Stimulated activated CD4-positive, alpha-beta T cell treated with anti-CD3 and anti-CD28 coated beads, Interleukin-12 subunit alpha, Interleukin-12 subunit beta, amount 100 ng/mL, for 24 hours (primary cell): ENCODE measurements at regions not wholly inside any gene's neighbourhood (a gene's known extent, or its start where the extent isn't known, plus 50 kb on each side); places are given as distances from the start of the nearest gene placed in this dataset.

Experiments
- DNase-seq, 2 experiments: peaks; one replicate each; pipeline ENCODE4 v3.0.0-alpha.2; 2020; ENCODE audit warnings: low read depth in 2 of 2

DNA sequence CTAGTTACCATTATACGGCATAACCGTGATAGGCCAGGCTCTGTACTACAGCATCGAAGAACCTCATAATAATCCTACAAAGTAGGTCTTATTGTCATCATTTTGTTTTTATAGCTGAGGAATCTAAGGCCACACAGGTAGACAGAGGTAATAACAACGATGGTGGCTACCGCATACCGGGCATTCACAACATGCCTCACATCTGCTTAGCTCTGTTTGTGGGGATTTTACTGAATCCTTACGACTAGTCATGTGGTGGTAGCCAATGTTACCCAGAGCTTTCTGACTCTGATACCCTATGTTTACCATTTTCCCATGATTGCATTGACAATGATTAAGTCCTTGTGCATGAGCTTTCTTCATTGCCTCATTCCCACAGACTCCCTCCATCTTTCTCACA, 269.4 kb downstream of the TCF7L2 start:
- no peak for DNase-seq

DNA sequence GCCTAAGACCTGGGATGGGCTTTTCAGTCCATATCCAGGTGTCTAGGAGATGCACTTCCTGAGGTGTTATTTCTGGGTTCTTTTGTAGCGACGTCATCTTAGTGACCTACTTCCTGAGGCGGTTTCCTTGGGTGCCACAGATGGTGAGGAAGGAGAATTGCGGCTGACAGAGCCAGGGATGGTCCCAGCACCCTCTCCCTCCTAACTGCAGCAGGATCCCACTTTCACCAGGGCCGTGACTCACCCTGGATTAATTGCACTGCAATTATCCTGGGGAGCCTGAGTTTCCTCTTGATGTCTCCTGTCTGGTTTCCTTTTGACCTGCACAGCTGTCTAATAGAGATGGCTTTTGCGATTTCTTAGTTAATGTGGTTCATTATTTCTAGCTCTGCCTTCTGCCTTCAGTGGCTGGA, 271.7 kb downstream of the TCF7L2 start:
- DNase-seq = no peak

DNA sequence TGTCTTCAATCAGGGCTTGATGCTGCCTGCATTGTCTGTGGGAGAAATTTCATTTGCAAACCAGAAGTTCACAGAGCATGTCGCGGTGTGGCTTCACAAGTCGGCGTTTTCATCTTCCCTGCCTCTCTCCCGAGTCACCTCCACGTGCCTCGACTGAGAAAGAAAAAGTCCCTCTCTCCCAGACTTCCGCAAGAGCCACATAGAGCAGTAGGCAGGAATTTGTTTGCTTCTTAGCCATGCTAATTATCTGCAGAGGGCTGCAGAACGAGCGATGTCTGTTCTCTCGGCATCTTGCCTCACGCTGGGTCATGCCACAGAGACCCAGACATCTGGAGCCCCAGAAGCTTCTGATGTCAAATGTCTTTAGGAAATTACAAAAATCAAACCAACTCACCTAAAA, 272.2 kb downstream of the TCF7L2 start:
- no peak for DNase-seq

DNA sequence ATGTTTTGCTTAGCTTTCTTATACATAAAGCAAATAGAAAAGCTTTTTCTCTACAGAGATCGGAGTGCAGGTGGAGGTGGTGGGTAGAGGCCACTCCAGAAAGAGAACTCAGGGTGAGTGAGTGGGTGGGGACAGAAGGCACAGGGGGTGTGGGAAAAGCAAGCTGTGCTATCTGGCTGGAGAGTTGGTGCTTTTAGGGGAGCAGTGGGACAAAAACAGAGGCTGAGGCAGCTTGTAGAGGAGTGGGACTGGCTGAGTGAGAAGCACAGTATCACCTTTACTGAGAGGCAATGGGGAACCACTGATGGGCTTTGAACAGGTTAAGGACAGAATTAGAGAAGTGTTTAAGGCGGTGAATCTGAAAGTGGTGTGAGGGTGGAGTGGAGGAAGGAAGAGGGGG, 275.3 kb downstream of the TCF7L2 start:
- DNase-seq = no peak

DNA sequence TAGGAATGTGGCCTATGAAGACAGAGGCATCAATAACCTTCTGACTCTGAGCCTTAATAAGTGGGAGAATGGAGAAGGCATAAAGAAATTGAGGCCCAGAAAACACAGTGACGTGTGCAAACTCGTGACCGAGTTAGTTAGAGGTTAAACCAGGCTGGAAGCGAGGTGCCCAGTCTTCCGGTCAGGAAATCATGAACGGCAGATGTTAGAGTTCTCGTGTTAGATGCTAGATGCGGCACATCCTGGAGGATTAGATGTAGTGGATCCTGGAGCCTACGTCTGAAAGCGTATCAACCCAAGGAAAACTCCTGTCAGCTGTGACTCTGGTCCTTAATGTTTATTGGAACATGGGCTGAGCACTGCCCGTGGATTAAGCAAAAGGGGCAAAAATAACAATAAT, 275.9 kb downstream of the TCF7L2 start:
- DNase-seq = no peak

DNA sequence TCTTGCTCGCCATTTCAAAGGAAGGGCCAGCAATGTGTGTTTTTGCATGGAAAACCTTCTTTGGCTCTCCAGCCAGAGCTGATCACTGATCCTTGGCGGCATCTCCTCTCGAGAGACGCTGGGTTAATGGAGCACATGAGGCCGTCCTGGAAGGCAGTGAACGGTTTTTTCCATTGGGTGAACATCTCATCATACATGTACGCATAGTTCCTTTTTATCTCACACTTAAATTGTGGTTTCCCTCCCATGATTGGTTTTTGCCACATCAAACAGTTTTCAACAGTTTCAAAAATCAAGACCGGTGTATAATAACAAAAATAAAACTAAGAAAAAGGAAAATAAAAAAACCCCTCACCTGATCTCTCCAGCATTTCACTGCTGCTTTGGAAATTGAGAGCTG, 276.4 kb downstream of the TCF7L2 start:
- DNase-seq = peak in 1 of 2 experiments; percentile 5

DNA sequence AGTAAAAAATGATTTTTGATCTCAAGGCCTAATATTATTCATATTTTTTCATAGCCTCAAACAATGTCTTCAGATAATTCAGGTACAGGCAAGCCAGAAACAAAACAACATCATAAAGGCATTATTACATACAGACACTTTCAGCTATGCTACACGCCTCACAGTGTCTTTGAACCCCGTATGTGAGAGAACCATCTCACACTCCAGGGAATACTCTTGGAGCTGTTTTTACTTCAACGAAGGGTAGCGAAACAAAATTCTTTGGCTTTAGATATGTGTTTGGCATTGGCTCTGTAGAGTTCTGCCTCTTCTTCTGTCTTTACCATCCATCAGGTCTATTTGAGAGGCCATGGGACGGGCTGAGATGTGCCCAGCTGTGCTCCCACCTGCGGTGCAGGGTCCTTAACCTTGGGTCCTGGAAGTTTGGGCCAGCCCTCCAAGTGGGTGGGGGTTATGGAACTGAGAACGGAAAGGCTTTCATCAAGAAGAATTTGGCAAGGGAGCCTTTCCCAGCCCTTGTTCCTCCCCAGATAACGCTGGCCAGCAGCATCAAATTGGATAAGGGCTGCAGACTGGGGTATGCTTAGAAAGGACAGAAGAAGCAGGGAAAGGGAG, 276.9 kb downstream of the TCF7L2 start:
- DNase-seq = no peak

DNA sequence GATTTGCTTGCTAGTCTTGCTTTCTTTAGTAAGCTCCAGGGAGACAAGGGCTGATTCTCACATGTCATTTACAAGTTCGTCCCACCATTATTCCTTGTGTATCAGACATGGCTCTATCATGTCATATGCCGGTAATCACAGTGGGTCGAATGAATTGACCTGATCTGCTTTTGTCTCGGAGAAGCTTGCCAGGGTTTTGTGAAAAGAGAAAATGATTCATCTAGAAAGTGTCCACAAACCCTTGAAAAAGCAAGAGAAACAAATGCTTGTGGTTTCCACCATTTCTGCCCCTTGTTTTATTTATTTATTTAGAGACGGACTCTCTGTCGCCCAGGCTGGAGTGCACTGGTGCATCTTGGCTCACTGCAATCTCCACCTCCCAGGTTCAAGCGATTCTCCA, 278.5 kb downstream of the TCF7L2 start:
- no peak for DNase-seq

DNA sequence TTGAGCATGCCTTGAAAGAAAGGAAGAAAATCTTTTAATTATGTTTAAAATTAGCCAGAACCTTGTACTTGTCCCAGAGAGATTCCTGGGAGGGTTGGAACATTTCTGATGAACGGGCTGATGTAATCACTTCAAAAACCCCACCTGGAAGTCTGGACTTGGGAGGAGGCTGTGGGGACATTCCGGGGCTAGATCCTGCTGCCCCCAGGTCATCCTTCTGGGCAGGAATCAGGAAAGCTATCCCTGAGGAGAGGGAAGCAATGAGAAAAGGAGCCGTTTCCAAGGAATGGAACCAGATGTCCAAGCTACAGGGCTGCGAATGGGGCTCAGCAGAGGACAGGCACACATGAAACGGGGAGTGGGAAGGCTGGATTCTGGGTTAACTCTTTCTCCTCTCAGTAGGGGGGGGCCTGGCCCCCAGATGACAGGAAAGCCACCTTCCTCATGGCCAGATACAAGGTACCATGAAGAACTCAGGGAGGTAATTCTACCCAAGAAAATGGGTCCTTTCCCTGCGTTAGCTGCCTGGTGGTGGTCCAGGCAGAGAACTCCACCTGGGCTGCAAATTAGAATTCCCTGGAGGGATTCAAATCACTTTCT, 280.1 kb downstream of the TCF7L2 start:
- DNase-seq = no peak

DNA sequence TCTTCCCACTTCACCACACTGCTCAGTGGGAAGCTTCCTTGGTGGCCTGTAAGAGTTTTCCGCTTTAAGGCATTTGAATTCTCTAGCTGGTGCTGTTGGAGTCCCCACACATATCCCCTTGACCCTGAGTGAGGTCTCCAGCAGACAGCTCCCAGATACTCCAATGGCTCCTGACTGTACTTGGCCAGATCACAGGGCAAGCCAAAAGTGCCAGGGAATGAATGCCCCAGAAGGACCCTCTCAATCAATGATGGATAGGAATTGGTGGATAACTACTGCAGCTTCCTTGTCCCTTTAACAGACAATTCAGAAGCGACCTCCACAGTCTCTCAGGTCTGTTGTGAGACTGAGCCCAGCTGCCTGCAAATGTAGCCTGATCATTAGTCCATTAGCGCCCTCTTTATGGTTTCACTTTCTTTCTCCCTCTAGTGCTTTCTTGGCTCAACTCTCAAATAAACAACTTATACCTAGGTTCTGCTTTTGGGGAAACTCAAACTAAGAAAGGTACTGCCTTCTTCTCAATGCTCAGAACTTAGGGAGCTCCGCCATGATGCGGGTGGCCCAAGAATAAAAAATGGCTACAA, 283.0 kb downstream of the TCF7L2 start:
- no peak for DNase-seq

DNA sequence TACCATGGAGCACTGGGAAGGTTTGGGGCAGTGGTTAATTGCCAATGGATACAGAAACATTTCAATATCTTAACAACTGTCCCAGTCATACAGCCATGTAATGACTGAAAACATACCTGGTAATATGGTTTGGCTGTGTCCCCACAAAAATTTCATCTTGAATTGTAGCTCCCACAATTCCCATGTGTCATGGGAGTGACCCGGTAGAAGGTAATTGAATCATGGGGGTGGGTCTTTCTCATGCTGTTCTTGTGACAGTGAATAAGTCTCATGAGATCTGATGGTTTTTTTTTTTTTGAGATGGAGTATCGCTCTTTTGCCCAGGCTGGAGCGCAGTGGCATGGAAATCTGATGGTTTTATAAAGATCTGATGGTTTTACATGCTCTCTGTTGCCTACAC, 284.4 kb downstream of the TCF7L2 start:
- DNase-seq = no peak

DNA sequence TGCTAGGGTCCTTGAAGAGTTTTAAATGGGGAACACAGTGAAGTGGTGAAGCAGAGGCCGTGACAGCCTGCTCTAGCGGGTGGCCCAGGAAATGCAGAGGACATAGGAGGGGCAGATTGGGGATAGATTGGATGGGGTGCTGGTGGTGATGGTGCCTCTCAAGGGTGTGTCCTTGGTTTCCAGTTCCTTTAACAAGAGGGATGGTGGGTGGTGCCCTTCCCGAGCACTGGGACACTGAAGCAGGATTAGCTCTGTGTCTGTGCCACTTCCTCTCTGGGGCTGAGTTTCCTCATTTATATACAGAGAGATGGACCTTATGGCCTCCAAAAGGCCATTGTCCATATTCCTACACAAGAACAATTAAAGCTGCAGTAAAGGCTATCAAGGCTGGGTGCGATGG, 285.5 kb downstream of the TCF7L2 start:
- no peak for DNase-seq

DNA sequence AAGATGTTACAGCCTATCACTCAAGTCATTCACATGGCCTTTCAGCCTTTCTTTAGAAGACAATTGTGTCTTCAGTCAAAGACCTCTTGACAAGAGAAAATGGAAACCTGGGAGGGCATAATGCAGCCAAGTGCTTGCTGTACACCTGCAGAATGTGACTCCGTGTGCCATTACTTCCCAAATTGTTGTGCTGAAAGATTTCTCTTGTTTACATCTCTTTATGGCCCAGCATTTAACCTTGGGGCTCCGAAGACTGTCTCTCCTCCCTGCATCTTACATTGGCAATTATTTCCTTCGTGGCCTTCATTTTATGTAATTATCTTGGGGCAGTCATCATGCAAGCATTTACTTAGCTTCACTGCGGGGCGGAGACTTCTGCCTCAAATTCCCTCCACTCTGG, 287.0 kb downstream of the TCF7L2 start:
- DNase-seq = no peak

DNA sequence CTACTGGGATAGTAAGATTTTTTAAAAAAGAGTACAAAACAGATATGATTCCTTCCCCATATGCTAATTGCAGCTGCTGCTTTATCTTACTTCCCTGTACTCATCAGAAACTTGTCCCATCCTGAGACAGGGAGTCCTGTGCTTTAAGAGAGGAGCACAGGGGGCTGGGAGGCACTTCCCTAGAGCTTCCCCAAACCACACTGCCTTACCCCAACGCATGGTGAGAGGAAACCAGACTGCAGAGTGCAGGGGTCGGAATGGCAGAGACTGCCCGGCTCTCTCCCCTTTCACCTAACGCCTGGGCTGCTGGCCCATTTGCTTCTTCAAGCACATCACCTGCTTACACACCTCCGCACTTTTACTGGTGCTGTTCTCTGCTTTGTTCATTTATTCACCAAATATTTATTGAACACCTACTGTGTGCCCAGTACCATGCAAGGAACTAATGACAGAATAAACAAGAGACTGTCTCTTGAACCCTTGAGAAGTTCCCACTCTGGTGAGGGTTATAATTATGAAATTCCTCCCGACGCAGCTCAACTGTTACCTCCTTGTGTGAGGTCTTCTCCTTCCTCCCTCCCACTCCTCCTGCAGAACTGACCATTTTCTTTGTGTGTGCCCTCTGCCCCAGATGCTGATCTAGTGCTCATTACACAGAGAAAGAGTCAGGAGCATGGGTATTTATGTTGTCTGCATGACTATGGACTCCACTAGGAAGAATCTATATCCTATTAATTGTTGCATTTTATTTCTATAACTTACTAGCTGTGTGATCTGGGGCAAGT, 289.7 kb downstream of the TCF7L2 start:
- no peak for DNase-seq

DNA sequence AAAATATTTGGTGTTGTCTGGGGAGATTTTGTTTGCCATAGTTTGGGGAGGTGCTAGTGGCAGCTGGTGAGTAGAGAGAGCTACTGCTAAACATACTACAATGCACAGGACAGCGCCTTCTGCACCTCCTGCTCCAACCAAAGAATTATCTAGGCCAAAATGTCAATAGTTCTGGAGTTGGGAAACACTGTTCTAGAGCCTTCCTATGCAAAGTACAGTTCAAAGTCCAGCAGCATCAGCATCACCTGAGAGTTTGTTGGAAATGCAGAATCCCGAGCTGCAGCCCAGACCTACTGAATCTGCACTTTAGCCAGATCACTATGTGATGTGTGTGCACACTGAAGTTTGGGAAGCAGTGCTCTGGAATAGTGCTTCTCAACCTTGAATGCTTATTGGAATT, 290.7 kb downstream of the TCF7L2 start:
- no peak for DNase-seq

DNA sequence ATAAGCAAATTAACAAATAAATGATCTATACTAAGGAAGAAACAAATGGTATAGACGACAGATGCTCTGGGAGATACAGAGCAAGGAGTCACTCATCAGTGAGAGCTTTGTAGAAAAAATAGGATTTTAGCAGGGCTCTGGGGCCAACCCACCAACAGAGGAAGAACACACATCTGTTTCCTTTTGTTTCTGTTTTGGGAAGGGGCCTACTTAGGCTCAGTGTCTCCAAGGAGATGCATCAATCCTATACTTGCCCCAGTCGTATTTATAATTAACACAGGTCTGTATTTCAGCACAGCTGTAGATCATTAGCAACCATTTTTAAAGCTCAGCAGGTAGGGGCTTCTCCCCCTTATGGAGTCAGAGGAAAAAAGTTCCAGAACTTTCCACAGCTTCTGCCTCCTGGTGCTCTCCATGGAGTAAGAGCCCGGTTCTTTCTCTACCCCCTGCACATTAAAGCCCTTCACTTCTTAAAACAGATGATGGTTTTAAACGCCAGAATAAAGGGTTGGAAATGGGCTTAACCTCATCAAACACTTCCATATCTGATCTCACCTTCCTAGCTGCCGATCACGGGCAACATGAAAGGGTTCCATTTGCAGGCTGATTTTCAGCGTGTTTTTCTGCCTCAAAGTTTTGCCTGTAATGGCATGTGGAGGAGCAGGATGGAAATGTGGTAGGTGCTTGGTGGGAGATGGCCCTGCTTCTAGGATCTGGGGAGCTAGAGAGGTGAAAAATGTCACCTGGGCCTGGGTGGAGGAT, 291.7 kb downstream of the TCF7L2 start:
- DNase-seq = no peak

DNA sequence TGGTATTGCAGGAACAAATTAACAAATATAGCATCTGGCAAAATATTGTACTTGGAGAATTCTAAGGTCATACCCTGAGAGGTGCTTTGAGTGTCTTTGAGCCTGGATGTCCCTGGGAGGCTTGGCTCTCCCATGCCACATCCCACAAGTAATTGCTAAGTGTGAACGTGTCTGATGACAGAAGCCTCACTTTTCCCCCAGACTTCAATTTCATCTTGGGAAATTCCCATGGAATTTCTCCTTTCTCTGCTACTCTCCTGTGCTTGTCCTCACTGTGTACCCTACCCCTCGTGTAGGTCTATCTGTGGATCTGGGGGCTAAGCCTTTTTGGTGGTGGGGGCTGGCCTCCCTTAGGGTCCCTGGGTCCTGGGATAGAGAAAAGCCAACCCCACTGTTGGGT, 293.3 kb downstream of the TCF7L2 start:
- no peak for DNase-seq

DNA sequence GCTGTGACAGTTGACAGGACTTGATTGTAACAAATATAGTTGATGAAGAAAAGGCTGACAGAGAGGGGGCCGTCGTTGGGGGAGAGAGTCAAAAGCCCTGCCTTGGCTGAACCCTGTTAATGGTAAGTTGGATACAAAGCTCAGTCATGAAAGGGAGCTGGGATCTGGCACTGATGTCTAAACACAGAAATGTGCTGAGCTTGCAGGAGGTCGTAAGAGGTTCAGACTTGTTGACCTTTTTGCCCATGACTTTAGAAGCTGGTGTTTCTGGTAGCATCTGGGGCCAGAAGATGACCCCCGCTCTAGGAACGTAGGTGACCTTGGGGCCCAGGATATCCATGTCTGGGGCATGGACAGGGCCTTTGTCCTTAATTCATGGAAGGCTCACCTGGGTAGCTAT, 294.7 kb downstream of the TCF7L2 start:
- DNase-seq = no peak

DNA sequence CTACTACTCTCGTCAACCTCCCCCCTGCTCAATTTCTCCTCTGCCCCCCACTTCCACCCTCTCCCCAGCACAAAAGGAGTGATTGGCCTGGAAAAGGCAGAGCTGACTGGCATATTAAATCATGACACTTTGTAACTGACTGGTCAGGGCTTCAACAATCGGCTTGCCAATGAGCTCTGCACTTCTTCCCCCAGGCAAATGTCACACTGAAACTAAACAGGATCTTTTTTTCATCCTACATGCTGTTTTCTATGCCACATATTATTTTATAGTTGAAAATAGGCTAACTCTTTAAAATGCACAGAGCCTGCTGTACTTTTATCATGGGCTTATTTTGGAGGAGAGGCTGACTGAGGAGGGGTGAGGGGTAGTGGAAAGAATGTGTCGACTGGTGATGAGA, 295.2 kb downstream of the TCF7L2 start:
- no peak for DNase-seq

DNA sequence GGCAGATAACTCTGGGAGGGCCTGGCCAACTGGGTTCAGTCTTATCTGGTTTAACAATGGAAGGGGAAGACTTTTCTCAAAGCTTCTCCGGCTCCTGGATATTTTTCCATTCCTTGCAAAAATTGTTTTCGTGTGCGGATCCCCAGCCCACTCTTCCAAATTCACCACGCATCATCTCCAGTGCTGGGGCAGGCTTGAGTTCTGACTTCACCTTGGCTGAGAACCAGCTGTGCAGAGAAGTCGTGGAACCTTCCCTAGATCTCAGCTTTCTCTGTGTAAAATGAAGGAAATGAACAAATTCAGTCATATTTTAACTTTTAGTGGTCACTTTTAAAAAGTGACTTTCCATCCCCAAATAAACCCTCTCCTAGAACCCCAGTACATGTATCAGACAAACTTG, 297.0 kb downstream of the TCF7L2 start:
- DNase-seq = no peak

DNA sequence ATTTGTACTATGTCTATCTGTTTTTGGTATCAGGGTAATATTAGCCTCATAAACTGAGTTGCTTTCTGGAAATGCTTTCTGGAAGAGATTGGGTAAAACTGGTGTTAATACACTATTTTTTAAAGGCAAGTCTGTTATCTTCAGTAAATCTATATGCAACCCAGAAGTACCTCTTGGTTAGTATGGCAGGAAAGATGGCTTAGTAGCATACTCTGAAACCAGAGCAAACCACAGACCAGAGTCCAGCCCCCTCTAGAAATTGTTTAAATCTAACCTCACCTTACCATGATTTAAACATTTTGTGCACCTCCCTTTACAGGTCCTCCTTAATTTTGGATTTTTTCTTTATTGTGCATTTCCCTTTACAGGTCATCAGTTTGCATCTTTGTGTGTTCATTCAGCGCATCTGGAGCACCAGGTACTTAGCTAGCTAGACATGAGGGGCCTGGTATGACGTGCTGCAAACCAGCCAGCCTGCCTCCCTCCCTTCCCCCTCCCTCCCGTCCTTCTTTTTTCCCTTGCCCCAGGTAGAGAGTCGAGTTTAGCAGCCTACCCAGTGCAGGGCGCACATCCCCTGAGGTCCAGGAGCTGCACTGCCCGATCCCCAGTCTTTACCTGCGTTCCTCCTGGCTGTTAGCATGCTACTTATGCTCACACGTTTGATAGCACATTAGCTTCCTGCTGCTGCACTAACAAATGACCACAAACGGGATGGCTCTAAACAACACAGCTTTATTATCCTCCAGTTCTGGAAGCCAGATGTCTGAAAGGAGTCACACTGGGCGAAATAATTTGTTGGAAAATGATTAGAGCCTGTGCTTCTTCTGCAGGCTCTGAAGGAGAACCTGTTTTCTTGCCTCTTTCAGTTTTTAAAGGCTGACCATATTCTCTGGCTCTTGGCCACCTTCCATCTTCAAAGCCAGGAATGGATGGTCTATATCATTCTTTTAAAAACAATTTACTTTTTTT, 299.9 kb upstream of the HABP2 start:
- DNase-seq = no peak
